HG03135 (cell line): ENCODE measurements at regions not wholly inside any gene's neighbourhood (a gene's known extent, or its start where the extent isn't known, plus 50 kb on each side); places are given as distances from the start of the nearest gene placed in this dataset.
A peak's percentile ranks its signal among the peaks of the same experiment; 100 is the strongest.

ENCODE experiments used
- ATAC-seq: cut with Tn5 transposase; IDR thresholded peaks from one replicate; pipeline ENCODE4 v1.9.1; 2021; ENCODE audit warnings: mild to moderate bottlenecking, moderate library complexity; ENCODE audit not compliant: unreplicated experiment

DNA sequence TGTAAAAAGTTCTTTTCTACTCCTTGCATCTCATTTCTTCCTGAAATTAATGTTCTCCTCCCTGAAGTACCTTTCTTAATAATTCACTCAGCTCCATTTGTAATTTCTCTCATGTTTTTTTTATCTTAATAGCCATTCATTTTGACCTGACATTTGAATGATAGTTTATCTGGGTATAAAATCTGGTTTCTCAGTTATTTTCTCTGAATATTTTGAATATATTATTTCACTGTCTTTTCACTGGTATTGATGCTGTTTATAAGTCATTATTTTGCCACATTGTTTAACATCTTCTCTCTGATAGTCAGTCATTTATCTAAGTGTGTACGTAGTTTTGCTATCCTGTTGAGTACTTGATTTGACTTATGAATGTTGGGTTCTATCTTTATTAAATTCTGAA lies 68.8 kb upstream of the ARHGAP18 start:
- ATAC-seq: no peak

GRCh38 chr6:129777371-129777770 lies 67.4 kb upstream of the ARHGAP18 start:
- ATAC-seq: no peak

GRCh38 chr6:129776542-129777330 lies 66.8 kb upstream of the ARHGAP18 start:
- ATAC-seq: no peak

GRCh38 chr6:129774697-129775447 lies 64.9 kb upstream of the ARHGAP18 start:
- ATAC-seq: no peak

DNA sequence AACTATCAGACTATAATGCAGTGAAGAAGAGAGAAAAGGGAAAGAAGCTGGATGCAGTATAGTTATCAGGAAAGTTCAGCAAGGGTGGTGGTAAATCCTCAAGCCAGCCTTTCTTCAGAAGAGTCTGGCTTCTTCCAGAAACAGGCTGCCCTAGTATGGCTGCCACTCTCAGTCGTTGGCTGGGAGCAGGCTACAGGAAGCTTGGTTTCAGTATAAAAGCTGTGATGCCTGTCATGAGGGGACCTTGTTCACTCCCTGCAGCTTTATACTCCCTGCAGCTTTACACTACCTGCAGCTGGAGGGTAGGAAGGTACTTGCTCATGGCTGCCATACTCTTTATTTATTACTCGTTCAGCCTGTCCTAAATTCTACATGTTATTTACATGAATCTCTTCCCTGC lies 63.3 kb upstream of the ARHGAP18 start:
- no peak for ATAC-seq

DNA sequence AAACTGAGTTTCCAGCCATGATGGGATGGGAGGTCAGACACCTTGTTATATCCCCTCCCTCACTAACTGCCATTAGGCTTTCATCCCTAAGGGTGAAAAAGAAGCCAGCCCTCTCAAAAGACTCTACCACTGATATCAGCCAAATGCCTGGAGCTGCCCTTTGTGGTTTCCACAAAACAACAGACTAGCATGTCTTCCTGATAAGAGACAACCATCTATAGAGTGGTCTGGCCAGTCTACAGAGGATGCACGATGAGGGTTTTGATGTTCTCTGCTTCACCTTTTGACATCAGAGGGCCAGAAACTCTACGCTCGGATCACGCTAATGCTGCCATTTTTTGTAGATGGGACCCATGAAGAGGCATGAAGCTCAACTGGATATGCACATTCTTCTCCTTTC lies 61.7 kb upstream of the ARHGAP18 start:
- ATAC-seq: no peak

DNA sequence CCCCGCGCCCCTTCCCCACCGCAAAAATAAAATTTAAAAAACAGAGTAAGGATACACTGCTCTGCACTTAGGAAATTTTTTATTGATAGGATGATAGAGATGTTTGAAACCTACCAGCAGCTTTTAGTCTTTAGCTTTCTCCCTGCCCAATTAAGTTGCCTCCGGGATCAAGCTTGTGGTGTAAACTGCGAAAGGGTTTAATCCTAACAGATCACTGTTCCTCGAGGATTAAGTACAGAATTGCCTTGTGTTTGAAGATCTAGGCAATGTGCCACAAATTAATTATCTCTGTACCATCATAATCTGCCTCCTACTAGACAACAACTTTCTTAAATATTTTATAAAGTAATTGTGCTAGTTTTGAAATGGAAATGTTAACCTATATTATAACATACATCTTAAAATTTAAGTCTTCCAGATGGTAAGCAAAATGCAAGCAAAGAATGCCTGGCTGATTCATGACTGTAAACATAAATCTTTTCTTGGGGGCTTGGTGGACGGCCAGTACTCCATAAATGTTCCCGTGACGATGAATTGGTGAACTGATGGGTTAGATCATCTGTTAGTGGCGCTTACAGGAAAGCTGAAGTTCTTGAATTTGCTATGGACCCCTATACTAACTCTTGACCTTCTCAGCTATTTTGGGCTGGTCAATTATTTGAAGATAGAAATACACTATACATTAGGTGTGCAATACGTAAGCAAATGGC lies 58.0 kb upstream of the ARHGAP18 start:
- no peak for ATAC-seq

DNA sequence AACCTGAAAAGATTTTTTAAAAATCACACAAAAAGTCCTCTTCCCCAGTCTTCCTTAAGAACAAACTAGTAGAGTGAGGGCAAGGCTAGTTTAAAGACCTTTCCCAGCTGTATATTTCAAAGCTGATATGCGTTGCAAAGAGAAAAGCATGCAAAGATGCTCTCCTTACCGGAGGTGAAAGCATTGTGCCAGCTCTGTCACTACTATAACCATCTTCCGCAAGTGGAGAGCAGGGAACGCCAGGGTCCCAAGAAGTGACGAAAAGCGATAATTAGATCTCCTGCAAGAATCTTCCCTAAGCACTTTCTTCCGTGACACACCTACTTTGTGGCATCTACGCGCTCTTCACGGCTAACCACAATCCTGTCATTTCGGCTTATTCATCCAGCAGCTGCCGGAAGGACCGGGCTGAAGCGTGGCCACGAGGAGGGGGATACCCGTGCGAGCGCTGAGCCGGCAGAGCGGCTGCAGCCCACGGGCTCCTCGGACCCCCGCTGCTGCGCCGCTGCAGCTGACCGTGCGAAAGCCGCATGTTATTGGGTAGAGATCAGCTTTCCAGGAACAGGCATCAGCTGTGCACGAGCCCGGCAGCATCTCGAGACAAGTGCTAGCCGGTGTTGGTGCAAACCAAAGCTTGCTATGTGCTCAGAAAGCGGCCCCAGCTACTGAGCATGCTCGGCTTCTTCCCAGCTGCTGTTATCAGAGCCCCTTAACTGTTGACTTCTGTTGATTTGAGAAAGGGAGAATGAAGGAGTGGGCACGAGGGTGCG lies 57.2 kb upstream of the ARHGAP18 start:
- peak; percentile 68 for ATAC-seq

GRCh38 chr6:129764761-129765407 lies 54.9 kb upstream of the ARHGAP18 start:
- ATAC-seq: no peak

GRCh38 chr6:129759796-129760605 lies 50.0 kb upstream of the ARHGAP18 start:
- no peak for ATAC-seq
